Lower lobe of right lung (tissue), 2 donors: ENCODE measurements at regions not wholly inside any gene's neighbourhood (a gene's known extent, or its start where the extent isn't known, plus 50 kb on each side); places are given as distances from the start of the nearest gene placed in this dataset.

ENCODE experiments used
- ATAC-seq, 2 donors: fragments of 200-7000 bp; cut with Tn5 transposase; one replicate each; pipeline ENCODE4 v1.9.1; 2020 to 2022; ENCODE audit warnings: mild to moderate bottlenecking in 2 of 2, moderate library complexity in 2 of 2
- DNase-seq: peaks from one replicate; pipeline ENCODE4 v3.0.0-alpha.2; 2020
- H3K27ac ChIP-seq: fragments of 200-600 bp; one replicate; pipeline ENCODE4 v1.8.0; 2022
- H3K27me3 ChIP-seq: fragments of 200-600 bp; one replicate; pipeline ENCODE4 v1.8.0; 2022; ENCODE audit warnings: low read depth
- H3K36me3 ChIP-seq: fragments of 200-600 bp; one replicate; pipeline ENCODE4 v1.8.0; 2022; ENCODE audit warnings: mild to moderate bottlenecking
- H3K4me1 ChIP-seq: fragments of 200-600 bp; one replicate; pipeline ENCODE4 v1.8.0; 2022
- H3K4me3 ChIP-seq: fragments of 200-600 bp; one replicate; pipeline ENCODE4 v1.8.0; 2022; ENCODE audit warnings: mild to moderate bottlenecking
- H3K9me3 ChIP-seq: fragments of 200-600 bp; one replicate; pipeline ENCODE4 v1.8.0; 2022
- CTCF ChIP-seq: fragments of 200-600 bp; IDR thresholded peaks from one replicate; pipeline ENCODE4 v1.8.0; 2022; ENCODE audit warnings: antibody characterized with exemption, mild to moderate bottlenecking
- intact Hi-C: fragments of 100-400 bp; cut with DNase I; formaldehyde crosslinking; loops from one replicate; pipeline ENCODE4 v1.11.0; 2022
- donor health status: DM: no; HTN: yes; CAD: no; lungs with severe emphysema.

- Histone ChIP-seq H3K36me3 (no peaks in the 10 kb centered on the region), H3K27me3 (no peaks in the 10 kb centered on the region), H3K27ac (no peak overlapping the region), H3K4me3 (no peak overlapping the region), H3K9me3 (no peaks in the 10 kb centered on the region), H3K4me1 (no peaks in the 10 kb centered on the region)
- intact Hi-C loops = no loop called here
- TF ChIP-seq CTCF = no peak
- no peak for DNase-seq
- ATAC-seq = no peak
Observed at GRCh38 chr5:159459132-159459627, 128.9 kb upstream of the IL12B start.

GRCh38 chr5:159459951-159460538, 129.8 kb upstream of the IL12B start:
- H3K9me3 ChIP-seq = no peaks in the 10 kb centered on the region
- H3K27me3 ChIP-seq = no peaks in the 10 kb centered on the region
- no peak for TF ChIP-seq CTCF
- intact Hi-C loops = no loop called here
- no peak overlapping the region for H3K4me3 ChIP-seq
- H3K27ac ChIP-seq = no peak overlapping the region
- no peaks in the 10 kb centered on the region for H3K36me3 ChIP-seq
- ATAC-seq = peak in 1 of 2 donors; percentile 50
- no peak for DNase-seq
- no peaks in the 10 kb centered on the region for H3K4me1 ChIP-seq

GRCh38 chr5:159463590-159464321, 133.5 kb upstream of the IL12B start:
- Histone ChIP-seq H3K27me3 (no peaks in the 10 kb centered on the region), H3K36me3 (no peaks in the 10 kb centered on the region), H3K27ac (no peak overlapping the region), H3K4me3 (no peak overlapping the region), H3K9me3 (no peaks in the 10 kb centered on the region), H3K4me1 (no peaks in the 10 kb centered on the region)
- ATAC-seq = no peak
- DNase-seq = no peak
- TF ChIP-seq CTCF = no peak
- intact Hi-C loops = no loop called here

GRCh38 chr5:159465604-159466003, 135.3 kb upstream of the IL12B start:
- Histone ChIP-seq H3K27me3 (no peaks in the 10 kb centered on the region), H3K27ac (no peak overlapping the region), H3K4me1 (peaks cover 4% of the 10 kb centered on the region), H3K4me3 (no peak overlapping the region), H3K9me3 (no peaks in the 10 kb centered on the region), H3K36me3 (no peaks in the 10 kb centered on the region)
- peak; percentile 52 to 54 for ATAC-seq
- no peak for TF ChIP-seq CTCF
- DNase-seq = no peak
- intact Hi-C loops = no loop called here

GRCh38 chr5:159467666-159468065, 137.4 kb upstream of the IL12B start:
- no peak overlapping the region for H3K4me3 ChIP-seq
- TF ChIP-seq CTCF = no peak
- H3K4me1 ChIP-seq = peaks cover 4% of the 10 kb centered on the region
- no peak for DNase-seq
- no peaks in the 10 kb centered on the region for H3K27me3 ChIP-seq
- H3K36me3 ChIP-seq = no peaks in the 10 kb centered on the region
- H3K9me3 ChIP-seq = no peaks in the 10 kb centered on the region
- H3K27ac ChIP-seq = no peak overlapping the region
- intact Hi-C loops = no loop called here
- no peak for ATAC-seq
